WERI-Rb-1 (cell line): ENCODE measurements at regions not wholly inside any gene's neighbourhood (a gene's known extent, or its start where the extent isn't known, plus 50 kb on each side); places are given as distances from the start of the nearest gene placed in this dataset.

Experiments
- DNase-seq: peaks from one replicate; pipeline ENCODE4 v3.0.0-alpha.2; 2020
- H3K27ac ChIP-seq: fragments of 250-450 bp; sonication (Bioruptor Pico); 2 replicates; pipeline ENCODE4 v1.5.1; 2020; ENCODE audit warnings: mild to moderate bottlenecking, moderate library complexity
- H3K27me3 ChIP-seq: fragments of 250-450 bp; sonication (Bioruptor Pico); 2 replicates; pipeline ENCODE4 v1.5.1; 2021; ENCODE audit warnings: mild to moderate bottlenecking, low read depth, moderate library complexity; ENCODE audit not compliant: insufficient read depth, severe bottlenecking
- H3K36me3 ChIP-seq: fragments of 250-450 bp; sonication (Bioruptor Pico); 2 replicates; pipeline ENCODE4 v1.5.1; 2020; ENCODE audit warnings: mild to moderate bottlenecking, moderate library complexity
- H3K4me3 ChIP-seq: 2 replicates; pipeline ENCODE4 v1.5.1; 2011; ENCODE audit warnings: low read depth, mild to moderate bottlenecking, control low read depth, low read length
- H3K9me3 ChIP-seq: fragments of 250-450 bp; sonication (Bioruptor Pico); 2 replicates; pipeline ENCODE4 v1.5.1; 2021; ENCODE audit warnings: mild to moderate bottlenecking, moderate library complexity; ENCODE audit not compliant: severe bottlenecking
- CTCF ChIP-seq: IDR thresholded peaks from 2 replicates; pipeline ENCODE4 v1.5.1; 2011; ENCODE audit warnings: low read depth, mild to moderate bottlenecking, control low read depth, inconsistent platforms, low read length

DNA sequence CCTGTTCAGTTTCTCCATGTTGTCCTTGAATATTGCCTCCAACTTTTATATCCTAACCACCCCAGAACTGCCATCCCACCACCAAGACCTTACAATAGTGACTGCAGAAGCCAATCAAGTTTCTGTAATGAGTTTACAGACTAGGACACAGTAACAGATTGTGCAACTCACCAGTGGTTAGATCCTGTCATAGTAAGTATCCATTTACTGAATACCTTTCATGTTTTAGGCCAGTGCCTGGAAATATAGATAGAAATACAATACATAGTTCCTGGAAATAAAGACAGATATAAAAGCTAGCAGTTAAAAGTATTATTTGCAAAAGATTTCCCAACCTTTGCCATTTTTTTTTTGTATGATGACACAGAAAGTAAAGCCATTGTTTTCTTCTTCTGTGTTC lies 471.8 kb upstream of the BTBD3 start:
- Histone ChIP-seq H3K27ac (no peak overlapping the region), H3K4me3 (no peak overlapping the region), H3K27me3 (no peaks in the 10 kb centered on the region), H3K36me3 (no peaks in the 10 kb centered on the region), H3K9me3 (no peaks in the 10 kb centered on the region)
- no peak for DNase-seq
- no peak for TF ChIP-seq CTCF

DNA sequence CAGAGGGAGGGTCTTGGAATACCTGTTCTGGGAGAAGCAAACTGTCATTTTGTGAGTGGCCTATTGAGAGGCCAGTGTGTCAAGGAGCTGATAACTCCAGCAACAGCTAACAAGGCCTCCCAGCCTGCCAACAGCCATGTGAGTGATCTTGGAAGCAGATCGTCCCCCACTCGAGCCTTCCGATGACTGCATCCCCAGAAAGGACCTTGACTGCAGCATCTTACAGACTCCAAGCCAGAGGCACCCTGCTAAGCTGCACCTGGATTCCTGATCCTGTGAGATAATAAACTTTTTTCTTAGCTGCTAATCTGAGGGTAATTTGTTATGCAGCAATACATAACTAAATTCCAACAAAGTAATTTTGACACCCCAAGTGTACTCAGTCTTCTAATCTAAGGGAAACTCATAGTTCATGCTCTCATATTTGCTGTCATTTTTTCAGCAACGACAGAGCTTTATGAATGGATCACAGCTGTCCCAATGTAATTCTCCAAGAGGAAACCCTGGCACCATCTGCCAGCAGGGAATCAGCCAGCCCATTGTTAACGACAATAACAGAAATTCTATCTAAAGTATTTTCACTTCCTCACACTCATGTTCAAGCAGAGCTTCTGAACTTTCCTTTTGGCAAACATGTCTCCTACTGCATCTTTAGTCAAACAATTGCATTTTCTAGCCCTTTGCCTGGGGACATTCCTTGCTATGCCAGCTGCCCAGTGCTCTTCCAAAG lies 470.2 kb upstream of the BTBD3 start:
- Histone ChIP-seq H3K27ac (no peak overlapping the region), H3K36me3 (no peaks in the 10 kb centered on the region), H3K27me3 (no peaks in the 10 kb centered on the region)

DNA sequence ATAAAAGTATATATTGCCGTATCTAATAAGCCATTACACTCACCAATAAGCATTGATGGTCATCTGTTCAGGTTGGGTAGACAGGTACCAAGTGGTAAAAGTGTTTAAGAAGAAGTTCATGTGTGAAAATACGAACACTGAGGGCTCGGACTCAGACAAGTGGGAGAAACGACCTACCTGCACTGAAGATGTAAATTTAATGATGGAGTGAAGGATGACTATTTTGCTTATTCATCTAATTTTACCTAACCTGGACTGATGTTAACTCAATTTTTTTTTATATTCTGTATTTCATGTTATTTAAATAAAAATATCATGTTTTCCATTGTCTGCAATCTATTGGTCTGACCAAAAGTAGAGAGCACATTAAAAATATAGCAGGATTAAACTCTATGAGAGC lies 469.1 kb upstream of the BTBD3 start:
- Histone ChIP-seq H3K27me3 (no peaks in the 10 kb centered on the region), H3K4me3 (no peak overlapping the region), H3K9me3 (no peaks in the 10 kb centered on the region), H3K27ac (no peak overlapping the region), H3K36me3 (no peaks in the 10 kb centered on the region)
- DNase-seq, result no peak
- no peak for TF ChIP-seq CTCF

More for the DNA sequence above, 470.2 kb upstream of the BTBD3 start:
- H3K4me3 ChIP-seq, result no peak overlapping the region
- H3K9me3 ChIP-seq, result no peaks in the 10 kb centered on the region
- DNase-seq, result peak; percentile 20
- no peak for TF ChIP-seq CTCF

DNA sequence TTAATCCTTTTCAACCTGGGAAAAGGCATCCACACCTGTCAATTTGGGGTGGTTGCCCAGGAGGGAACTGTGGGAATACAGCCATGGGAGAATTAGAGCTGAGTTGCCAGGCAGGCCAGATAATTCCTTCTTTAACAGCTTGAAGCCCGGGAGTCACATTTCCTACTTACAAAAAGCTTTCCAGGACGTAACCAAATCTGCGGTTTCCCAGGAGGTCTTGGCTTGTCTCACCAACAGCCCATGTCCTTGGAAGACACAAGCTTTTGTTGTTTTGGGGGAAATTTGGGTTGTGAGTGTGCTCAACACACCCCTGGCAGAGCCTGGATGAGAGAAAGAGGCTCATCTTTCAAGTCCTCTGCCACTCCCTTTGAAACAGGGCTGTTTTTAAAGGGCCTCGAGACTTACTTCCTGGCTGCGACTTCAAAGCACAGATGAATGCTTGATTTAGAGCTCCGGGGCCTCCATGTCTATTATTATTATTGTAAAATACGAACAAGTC lies 465.9 kb upstream of the BTBD3 start:
- H3K9me3 ChIP-seq, result no peaks in the 10 kb centered on the region
- no peak overlapping the region for H3K4me3 ChIP-seq
- no peaks in the 10 kb centered on the region for H3K36me3 ChIP-seq
- peak; percentile 26 for DNase-seq
- no peak overlapping the region for H3K27ac ChIP-seq
- no peaks in the 10 kb centered on the region for H3K27me3 ChIP-seq
- TF ChIP-seq CTCF, result no peak

GRCh38 chr20:11452326-11452725 lies 465.4 kb upstream of the BTBD3 start:
- Histone ChIP-seq H3K27me3 (no peaks in the 10 kb centered on the region), H3K4me3 (no peak overlapping the region), H3K36me3 (no peaks in the 10 kb centered on the region), H3K9me3 (no peaks in the 10 kb centered on the region), H3K27ac (no peak overlapping the region)
- no peak for TF ChIP-seq CTCF
- no peak for DNase-seq

- no peak for TF ChIP-seq CTCF
- DNase-seq, result no peak
- Histone ChIP-seq H3K27ac (no peak overlapping the region), H3K4me3 (no peak overlapping the region), H3K27me3 (no peaks in the 10 kb centered on the region), H3K36me3 (no peaks in the 10 kb centered on the region), H3K9me3 (no peaks in the 10 kb centered on the region)
Measured at GRCh38 chr20:11453430-11453829, 464.3 kb upstream of the BTBD3 start.
